Endothelial cell of hepatic sinusoid (primary cell): ENCODE measurements at regions not wholly inside any gene's neighbourhood (a gene's known extent, or its start where the extent isn't known, plus 50 kb on each side); places are given as distances from the start of the nearest gene placed in this dataset.
"Not testable (repeated sequence)": the region's sequence is repeated elsewhere in the genome, so short reads cannot be mapped to it uniquely, and the experiment has no call there.

ENCODE experiments used
- in situ Hi-C: cut with HindIII; loops from 2 replicates; pipeline ENCODE4 v1.10.0; 2017; ENCODE audit warnings: low sequenced_read_pairs

DNA sequence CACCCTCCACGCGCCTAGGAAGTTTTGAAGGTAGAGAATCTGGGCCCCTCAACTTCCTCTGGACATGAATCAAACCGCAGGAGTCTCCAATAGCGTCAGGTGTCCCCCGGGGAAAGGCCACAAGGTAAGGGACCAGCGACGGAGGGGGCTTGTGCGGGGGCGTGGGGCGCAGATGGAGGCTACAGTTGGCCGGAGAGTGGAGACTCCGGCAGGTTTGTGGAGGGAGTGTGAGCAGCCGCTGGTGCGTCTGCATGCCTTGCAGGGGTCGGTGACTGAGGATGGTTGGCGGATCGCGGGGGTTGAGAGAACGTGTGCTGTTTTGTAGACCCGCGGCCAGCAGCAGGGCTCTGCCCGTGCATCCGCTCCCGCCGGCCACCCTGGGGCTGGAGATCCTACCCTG lies 303.3 kb upstream of the DPP6 start:
- in situ Hi-C loops, result not testable (repeated sequence)

DNA sequence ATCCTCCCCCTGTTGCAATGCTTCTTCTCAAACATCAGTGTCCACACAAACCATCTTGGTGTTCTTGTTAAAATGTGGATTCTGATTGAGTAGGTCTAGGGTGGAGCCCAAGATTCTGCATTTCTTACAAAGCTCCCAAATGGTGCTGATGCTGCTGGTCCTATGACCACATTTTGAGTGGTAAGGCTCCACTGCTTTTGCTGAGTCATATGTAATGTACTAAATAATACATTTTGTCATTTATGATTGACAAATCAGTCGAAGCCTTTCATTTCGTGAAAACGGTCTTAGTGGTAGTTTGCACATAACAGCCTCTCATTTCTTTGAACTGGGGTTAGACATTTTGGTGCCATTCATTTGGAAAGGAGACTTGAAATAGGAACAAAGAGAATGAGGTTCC lies 286.3 kb upstream of the DPP6 start:
- in situ Hi-C loops, result not testable (repeated sequence)

DNA sequence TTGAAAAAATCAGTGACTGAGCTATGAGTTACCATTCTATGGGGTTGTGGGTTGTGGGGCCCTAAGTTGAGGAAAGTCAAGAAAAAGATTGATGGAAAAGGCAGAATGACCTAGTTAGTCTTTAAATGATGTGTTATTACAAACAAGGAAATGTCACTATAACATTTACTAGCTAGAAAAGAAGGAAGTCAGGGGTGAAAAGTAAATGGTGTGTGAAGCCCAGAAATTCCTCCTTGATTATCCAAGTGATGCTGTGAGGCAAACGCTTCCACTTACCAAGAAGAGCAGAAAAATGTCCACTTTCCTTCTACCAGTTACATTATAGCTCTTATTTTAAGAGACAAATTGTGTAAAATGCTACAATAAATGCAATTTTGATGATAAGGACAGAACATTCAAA lies 285.3 kb upstream of the DPP6 start:
- in situ Hi-C loops, result not testable (repeated sequence)

DNA sequence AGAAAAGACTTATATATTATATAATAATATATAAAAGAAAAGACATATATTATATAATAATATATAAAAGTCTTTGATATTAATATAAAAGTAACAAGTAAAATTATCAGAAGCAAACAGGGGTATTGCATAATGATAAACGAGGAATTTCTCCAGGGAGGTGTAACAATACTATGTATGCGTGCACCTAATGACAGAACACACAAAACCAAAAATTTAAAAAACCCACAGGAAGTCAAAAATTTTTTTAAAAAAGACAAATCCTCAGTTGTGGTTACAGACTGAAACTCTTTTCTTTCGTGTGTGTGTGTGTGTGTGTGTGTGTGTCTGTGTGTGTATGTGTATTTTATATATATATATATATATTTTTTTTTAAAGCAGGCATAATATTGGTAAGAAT lies 279.2 kb upstream of the DPP6 start:
- in situ Hi-C loops, result no loop called here

DNA sequence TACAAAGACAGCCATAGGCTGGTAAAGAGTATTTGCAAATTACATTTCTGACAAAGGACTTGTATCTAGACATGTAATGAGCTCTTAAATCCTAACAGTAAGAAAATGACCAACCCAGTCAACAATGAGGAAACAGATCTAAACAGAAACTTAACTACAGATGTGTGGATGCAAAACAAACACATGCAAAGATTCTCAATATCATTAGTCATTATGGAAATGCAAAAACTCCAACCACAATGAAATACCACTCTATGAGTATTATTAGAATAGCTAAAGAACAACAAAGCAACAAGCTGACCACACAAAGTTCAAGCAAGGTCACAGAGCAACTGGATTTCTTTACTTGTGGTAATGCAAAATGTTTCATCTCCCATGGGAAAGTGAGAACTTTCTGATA lies 275.3 kb upstream of the DPP6 start:
- in situ Hi-C loops, result not testable (repeated sequence)

DNA sequence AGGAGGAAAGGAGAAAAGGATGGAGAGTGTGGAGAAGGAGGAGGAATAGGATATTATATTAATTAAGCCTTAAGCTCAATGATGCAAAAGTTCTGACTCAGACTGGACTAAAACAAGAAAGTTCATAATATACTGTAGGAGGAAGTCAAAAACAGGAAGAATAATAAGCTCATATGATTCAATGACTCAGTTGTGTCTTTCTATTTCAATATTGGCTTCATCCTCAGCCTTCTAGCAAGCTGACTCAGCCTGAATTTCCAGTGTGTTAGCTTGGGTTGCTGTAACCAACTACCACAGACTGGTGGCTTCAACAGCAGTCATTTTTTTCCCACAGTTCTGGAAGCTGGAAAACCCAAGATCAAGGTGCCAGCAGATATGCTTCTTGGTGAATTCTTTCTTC lies 254.8 kb upstream of the DPP6 start:
- in situ Hi-C loops, result not testable (repeated sequence)

DNA sequence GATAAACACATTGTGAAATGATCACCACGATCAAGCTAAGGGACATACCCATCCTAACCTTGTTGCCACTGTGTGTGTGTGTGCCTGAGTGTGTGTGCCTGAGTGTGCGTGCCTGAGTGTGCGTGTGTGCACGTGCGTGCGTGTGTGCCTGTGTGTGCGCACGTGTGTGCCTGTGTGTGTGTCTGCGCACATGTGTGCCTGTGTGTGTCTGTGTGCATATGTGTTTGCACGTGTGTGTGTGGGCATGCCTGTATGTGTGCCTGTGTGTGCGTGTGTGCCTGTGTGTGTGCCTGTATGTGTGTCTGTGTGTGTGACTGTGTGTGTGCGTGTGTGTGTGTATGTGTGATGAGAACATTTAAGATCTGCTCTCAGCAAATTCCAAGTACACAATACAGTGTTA lies 244.1 kb upstream of the DPP6 start:
- in situ Hi-C loops, result no loop called here

DNA sequence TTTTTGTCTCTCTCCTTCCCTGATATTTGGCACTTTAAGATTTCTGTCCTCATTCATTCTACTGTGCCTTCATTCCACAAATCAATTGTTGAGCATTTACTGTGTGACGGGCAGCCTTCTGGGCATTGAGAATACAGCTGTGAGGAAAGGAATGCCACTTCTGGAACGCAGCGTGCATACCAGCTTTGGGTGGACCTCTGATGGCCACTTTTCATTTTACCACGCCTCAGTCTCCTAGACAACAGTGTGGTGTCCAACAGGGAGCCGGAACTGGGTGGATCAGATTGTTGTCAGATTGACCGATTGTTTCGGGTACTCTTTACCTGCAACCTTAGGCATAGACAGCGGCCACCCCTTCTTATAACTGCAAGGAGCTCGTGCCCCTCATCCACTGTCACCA lies 222.7 kb upstream of the DPP6 start:
- in situ Hi-C loops, result no loop called here

DNA sequence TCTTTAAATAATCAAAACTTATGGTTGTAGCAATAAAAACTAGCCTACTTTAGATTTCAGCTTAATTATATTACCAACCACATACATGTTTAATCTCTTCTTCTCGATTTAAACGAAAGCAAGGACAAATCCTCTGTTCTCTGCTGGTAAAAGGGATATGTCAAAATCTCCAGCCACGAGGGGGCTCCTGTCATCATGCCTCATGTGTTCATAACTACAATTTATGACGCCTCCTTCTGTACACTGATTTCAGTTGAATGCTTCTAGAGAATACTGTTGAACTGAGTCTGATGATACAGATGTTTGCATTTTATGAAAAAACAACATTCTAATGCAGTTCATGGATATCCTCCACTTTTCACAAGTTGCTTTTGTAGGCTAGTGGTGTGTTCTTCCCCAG lies 220.0 kb upstream of the DPP6 start:
- in situ Hi-C loops, result no loop called here

DNA sequence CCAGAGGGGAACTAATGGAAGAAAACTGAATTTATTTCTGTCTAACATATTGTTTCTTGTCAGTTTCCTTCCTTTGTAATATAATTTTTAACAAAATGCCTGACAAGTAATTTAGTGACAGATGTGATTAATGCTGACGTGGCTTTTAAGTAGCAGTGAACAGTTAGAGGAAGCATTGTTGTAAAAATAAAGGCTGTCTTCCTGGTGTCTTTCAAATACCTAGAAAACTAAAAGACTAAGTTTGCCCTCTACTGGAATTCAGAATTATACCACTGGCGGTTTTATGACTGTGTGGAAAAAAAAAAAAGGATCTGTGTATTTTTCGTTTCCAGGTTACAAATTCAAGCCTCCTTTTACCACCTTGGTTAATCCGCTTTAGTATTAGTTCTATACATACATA lies 217.1 kb upstream of the DPP6 start:
- in situ Hi-C loops, result no loop called here

DNA sequence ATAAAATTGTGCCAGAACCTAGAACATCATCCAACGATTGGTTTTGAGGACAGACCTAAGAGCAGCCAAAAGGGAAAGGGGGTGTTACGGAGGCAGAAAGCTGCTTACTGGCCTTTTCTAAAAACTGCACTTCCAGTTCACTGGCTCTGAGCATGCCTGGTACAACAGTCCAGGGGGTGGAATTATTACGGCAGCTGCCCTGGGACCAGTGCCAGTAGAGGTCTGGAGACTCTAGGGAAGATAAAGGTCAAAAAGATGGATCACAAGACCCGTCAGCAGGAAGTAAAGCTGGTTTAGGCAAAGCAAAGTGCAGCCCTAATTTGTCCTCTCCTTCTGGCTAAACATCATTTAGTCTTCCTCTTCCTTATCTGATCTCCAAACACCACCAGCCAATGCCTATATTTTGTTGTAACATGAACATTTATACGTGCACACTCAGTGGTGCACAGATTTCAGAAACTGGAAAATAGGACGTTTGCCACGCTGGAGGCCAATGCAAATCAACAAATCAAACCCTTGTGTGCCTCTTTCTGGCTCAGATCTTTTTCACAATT lies 216.4 kb upstream of the DPP6 start:
- in situ Hi-C loops, result no loop called here

DNA sequence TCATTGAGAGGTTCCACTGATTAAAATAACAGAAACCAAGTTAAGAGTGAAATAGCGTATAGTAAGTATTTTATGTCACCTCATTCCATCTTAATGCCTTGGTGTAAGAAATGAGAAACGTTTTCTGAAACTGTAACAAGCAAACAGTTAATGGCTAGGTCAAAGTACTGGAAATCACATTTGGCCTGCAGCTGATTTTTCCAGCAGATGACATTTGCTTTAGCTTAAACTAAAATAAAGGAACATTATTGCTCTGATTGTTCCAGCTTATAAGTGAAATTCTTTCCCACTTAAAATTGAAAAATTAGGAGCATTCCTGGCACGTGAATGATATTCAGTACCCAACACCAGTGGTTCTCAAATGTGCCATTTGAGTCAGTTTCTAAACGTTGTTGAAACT lies 213.6 kb upstream of the DPP6 start:
- in situ Hi-C loops, result no loop called here

DNA sequence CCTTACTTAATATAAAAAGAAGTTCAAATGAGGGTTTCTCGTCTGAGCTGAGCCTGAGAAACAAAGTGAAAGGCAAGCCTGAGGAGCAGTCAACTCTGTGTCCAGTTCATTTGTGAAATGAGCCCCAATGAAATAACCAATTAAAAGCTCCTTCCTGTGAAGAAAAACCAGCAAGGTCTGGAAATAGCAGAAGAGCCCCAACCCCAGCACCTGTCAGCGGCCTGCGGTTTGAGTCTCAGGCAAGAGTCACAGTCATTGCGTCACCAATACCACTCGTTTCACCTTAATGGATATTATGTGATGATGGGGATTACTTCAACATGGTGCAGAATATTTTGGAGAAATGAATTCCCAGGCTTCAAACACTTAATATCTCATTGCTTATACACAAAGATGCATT lies 211.3 kb upstream of the DPP6 start:
- in situ Hi-C loops, result no loop called here

DNA sequence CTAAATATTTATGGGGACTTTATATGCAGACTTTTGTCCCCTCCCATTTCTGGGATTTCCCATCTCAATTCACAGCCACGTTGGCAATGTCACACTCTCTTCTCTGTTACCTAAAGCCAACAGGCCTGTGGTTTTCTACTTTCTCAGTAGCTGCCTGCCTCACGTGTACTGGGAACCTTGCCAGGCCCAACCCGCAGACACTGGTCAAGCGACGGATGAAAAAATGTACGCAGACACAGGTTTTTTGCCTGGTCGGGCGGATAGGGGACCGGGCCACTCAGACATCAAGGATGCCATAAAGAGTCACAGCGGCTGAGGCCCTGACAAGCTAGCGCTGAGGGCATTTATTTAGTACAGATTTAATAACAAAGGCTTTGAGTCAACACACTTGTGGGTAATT lies 204.4 kb upstream of the DPP6 start:
- in situ Hi-C loops, result no loop called here

DNA sequence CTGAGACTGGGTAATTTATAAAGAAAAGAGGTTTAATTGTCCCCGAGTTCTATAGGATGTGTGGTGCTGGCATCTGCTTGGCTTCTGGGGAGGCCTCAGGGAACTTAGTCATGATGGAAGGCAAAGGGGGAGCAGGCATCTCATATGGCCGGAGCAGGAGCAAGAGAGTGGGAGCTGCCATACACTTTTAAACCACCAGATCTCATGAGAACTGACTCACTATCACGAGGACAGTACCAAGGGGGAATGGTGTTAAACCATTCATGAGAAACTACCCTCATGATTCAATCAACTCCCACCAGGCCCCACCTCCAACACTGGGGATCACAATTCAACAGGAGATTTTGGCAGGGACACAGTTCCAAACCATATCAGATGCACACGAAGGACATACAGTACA lies 199.9 kb upstream of the DPP6 start:
- in situ Hi-C loops, result no loop called here

DNA sequence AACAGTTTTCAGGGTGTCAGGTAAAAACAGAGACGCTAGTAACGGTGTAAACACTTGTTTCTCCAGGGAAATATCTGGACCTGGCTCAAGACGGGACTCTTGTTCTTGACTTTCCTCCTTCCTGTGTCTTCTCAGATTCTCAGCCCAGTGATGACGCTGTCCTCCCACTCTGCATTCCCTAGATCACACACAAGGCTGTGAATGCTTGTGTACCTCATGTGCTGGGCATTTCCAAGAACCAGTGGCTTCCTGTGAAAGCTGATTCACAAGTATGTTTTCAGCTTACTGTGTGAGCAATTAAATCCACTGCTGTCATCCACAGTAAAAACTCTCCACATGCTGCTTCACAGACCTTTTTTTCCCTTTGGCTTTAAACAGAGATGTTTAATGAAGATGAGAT lies 193.8 kb upstream of the DPP6 start:
- in situ Hi-C loops, result no loop called here

DNA sequence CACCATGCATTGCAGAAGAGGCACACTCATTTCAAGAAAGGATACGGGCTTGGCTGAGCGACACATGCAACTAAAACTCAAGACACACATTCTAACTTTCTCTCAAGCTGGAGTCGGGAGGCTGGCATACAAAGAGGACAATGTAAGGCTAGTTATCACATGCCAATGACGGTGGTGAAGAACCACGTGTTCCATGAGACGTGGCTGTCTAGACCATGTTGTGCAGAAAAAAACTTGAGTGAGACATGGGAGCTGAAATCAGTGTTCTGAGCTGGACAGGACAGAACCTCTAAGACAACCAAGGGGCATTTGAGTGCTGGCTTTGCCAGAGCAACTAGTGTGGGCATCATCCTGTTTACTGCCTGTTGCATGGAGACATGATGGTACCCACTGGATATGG lies 193.0 kb upstream of the DPP6 start:
- in situ Hi-C loops, result no loop called here

DNA sequence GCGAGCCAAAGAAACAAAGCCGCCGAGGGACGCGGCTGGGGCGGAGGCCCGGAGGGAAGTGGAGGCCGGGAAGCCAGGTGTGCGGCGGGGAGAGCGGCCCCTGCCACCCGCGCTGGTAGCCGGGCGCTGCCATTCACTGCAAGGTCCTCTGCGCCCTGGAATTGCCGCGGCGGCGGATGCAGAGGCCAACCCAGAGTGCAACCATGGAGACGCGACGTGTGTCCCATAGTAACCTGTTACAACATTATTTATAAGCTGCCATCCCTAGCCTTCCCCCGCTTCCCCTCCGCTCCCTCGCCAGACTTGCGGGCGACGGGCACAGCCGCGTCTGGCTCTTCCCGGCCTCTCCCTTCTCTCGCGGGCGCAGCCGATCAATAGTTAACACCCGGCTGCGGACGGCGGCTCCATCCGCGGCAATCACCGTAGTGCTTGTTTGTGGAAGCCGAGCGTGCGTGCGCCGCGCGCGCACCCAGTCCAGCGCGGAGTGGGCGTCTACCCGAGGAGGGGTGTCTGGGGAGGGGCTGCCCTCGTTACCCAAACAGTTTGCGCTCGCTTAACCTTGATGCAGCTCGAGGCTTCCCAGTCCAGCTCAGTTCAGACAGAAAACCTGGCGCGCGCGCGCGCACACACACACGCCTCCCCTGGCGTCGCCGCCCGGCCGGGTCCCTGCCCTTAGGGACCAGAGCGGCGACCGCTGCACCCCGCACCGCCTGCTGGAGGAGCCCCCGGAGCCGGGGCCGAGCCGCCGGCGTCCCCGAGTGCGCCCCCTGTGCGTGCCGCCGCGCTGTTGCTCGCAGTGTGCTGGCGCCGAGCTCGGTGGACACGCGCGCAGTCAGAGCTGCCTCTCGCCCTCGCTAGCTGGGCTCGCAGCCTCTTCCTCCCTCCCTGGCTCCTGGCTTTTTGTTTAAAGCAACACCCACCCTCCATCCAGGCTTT lies 165.4 kb upstream of the DPP6 start:
- in situ Hi-C loops, result no loop called here

DNA sequence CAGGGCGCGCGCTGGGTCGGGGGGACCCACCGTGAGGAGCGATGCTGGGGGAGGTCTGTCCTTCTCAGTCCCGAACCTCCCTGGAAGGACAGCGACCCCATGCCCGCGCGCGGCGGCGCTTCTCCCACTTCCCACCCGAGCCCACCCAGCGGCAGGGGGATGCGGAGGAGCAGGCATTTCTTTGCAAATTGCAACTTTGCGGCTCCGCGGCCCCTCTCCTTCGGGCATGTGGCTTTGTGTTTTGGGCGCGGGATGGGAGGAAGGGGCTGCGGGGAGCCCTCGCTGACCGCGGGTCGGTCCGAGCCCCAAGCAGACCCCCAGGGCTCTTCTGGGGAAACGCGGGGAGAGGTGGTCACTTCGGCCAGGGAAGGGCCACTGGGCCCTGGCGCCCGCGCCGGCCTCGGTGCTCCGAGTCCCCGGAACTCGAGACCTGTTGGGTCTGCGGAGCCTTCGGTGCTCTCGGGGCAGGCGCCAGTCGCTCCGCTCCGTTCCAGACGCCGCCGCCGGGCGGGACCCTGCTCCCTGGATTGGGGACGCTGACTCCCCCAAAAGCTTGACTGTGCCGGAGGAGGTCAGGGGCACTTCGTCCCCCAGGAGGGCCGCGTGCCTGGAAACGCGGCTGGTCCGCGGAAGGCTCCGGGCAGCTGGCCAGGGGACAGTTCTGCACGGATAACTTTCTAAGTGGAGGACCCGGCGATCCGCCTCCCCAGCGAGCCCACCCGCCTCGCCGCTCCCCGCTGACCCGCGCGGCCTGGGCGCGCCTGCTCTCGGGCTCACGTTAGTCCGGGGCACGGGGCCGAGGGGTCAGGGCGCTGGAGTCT lies 164.2 kb upstream of the DPP6 start:
- in situ Hi-C loops, result no loop called here

DNA sequence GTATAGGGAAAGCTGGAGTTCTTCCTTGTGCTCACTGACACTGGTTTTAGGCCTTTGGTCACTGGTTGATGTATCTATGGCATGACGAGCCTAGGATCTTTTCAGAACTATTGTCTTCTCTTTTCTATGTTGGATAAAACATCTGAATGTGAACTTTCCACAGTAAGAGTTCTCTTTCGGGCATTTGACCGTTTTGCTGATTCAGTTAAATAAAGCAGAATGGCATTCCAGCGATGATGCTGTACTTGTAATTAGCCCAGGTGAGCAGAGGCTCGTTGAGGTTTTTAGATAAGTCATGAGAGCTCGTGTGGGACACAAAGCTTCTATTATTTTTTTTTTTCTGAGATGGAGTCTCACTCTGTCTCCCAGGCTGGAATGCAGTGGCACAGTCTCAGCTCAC lies 160.2 kb upstream of the DPP6 start:
- in situ Hi-C loops, result no loop called here

DNA sequence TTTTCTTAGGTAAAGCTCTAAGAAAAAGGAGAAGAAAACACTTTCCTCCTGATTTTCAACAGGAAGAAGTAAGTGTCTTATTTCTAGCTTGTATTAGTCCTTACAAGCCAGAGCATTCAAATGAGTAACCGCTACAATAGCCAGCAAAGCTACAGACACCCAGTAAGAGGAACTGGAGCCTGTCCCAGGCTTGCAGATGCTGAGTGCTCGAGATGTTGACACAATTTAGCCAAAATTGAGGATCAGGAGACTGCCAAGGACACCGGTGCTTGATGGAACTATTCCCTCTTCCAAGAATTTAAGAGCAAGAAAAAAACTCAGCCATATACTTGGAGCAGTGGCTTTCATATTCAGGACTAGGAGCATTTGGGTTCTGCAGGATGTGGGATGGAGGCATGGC lies 149.3 kb upstream of the DPP6 start:
- in situ Hi-C loops, result no loop called here

DNA sequence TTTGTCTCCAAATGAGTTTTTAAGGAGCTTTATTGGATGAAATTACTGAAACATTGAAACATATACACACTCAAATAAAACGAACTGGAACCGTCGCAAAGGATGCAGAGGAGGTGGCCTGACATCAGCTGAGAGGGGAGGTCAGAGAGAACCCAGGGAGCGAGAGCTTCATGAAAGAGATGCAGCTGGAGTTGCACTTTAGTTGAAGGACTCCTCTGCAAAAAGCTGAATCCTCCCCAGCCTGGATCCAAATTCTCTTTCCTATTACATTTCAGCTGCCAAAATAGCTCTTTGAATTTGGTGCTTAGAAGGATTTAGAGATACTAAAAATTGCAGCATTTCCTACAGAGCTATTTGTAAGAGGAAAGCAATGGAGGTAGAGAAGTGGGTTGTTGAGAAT lies 140.0 kb upstream of the DPP6 start:
- in situ Hi-C loops, result no loop called here
